ENCODE measurements at regions not wholly inside any gene's neighbourhood (a gene's known extent, or its start where the extent isn't known, plus 50 kb on each side); places are given as distances from the start of the nearest gene placed in this dataset.

DNA sequence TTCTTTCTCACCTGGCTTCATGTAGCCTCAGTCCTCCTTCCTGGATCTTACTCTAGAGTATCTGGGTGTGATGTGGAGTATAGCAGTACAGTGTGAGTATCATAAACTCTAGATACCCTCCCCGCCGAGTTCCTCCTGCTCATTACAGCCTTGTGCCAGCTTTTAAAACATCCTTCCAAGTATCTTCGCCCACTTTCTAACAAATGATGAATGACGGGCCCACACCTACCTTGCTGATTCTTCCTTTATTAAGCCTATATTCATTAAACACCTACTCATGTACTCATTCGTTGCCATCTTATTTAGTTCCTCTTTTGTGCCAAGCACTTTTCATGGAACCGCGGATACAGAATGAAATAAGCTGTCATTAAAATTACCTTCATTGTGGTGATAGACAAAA lies 1585.3 kb upstream of the TENM3 start:
- H3K27ac ChIP-seq (ENCODE audit: low read depth in 1 of 2, low read length in 1 of 2) = no peak overlapping the region
- ATAC-seq (ENCODE audit: insufficient read depth, low FRiP score) (no peak), DNase-seq (no peak)
- peaks cover 0 to 2% (median 0%) of the 10 kb centered on the region in 5 donors for H3K4me1 ChIP-seq (ENCODE audit: control insufficient read depth in 5 of 5, insufficient read depth in 5 of 5, low read length in 5 of 5)
- WGBS, 2 donors = 91 to 92% methylated on average over 7 of the region's 7 CpGs
- no peaks in the 10 kb centered on the region for H3K27me3 ChIP-seq (ENCODE audit: control insufficient read depth in 3 of 3, insufficient read depth in 3 of 3, low read length in 2 of 3)
- no peaks in the 10 kb centered on the region for H3K9me3 ChIP-seq (ENCODE audit: control insufficient read depth in 4 of 4, insufficient read depth in 3 of 4, low read length in 3 of 4)
- H3K9ac ChIP-seq (ENCODE audit: insufficient read depth in 1 of 2, low read length in 2 of 2) = no peak overlapping the region
- TF ChIP-seq, protein P1, sequence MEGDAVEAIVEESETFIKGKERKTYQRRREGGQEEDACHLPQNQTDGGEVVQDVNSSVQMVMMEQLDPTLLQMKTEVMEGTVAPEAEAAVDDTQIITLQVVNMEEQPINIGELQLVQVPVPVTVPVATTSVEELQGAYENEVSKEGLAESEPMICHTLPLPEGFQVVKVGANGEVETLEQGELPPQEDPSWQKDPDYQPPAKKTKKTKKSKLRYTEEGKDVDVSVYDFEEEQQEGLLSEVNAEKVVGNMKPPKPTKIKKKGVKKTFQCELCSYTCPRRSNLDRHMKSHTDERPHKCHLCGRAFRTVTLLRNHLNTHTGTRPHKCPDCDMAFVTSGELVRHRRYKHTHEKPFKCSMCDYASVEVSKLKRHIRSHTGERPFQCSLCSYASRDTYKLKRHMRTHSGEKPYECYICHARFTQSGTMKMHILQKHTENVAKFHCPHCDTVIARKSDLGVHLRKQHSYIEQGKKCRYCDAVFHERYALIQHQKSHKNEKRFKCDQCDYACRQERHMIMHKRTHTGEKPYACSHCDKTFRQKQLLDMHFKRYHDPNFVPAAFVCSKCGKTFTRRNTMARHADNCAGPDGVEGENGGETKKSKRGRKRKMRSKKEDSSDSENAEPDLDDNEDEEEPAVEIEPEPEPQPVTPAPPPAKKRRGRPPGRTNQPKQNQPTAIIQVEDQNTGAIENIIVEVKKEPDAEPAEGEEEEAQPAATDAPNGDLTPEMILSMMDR (IDR thresholded peaks at IDR 0.05; ENCODE audit: control extremely low read depth, extremely low read depth) = no peak
- no peak overlapping the region for H3K4me3 ChIP-seq
- H3K36me3 ChIP-seq (ENCODE audit: control insufficient read depth in 4 of 4, insufficient read depth in 4 of 4, low read length in 4 of 4) = no peaks in the 10 kb centered on the region

DNA sequence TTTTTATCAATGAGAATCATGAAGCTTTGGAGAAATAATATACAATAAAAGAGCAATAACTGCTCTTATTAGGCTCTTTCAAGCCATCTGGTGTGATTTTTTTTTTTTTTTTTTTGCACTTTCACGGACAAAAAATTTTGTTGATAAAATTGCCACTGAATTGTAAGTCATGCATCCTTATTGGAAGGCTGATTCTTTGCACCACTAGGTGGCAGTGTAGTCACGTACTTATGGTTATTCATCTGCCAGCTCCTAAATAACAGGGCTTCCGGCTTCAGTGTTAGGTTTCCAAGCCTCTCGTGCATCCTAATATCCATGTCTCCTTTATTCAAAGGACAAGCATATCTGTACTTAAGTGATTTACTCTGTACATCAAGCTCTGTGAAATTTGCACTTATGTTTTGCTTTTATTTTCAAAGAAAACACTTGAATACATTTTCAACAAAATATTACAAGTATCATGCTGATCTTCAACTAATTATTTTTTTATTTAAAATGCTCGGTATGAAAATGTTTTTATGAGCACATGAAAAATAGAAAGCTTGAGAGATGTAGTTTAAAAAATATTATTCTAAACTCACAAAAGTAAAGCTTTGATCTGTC lies 1578.3 kb upstream of the TENM3 start:
- DNase-seq = peak; percentile 78 to 95 (median 88)
- Histone ChIP-seq H3K27ac (ENCODE audit: low read depth in 1 of 2, low read length in 1 of 2) (no peak overlapping the region), H3K36me3 (ENCODE audit: control insufficient read depth in 4 of 4, insufficient read depth in 4 of 4, low read length in 4 of 4) (no peaks in the 10 kb centered on the region), H3K27me3 (ENCODE audit: control insufficient read depth in 3 of 3, insufficient read depth in 3 of 3, low read length in 2 of 3) (no peaks in the 10 kb centered on the region), H3K4me3 (no peak overlapping the region), H3K4me1 (ENCODE audit: control insufficient read depth in 5 of 5, insufficient read depth in 5 of 5, low read length in 5 of 5) (no peaks in the 10 kb centered on the region), H3K9ac (ENCODE audit: insufficient read depth in 1 of 2, low read length in 2 of 2) (no peak overlapping the region), H3K9me3 (ENCODE audit: control insufficient read depth in 4 of 4, insufficient read depth in 3 of 4, low read length in 3 of 4) (no peaks in the 10 kb centered on the region)
- 12 to 16% methylated on average over 5 of the region's 5 CpGs for WGBS, 2 donors
- TF ChIP-seq, protein P1 (IDR thresholded peaks at IDR 0.05; ENCODE audit: control extremely low read depth, extremely low read depth) = peak; percentile 22
- peak; percentile 49 for ATAC-seq (ENCODE audit: insufficient read depth, low FRiP score)

DNA sequence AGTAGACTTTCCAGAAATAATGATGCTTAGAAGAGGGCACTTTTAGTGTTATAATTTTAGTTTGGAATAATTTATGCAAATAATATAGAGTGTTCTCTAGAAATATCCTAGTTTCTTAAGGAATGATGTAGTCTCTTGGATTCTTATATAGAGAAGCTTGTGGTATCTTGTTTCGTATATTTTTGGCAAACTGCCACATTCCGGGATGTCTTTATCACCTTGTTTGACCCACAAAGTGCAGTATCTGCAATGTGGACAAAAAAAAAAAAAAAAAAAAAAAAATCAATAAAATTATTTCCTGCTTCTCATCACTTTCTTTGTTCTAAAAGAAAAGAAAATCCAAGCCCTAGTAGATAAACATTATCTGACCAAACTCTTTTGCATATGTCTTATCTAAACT lies 1577.7 kb upstream of the TENM3 start:
- Histone ChIP-seq H3K9me3 (ENCODE audit: control insufficient read depth in 4 of 4, insufficient read depth in 3 of 4, low read length in 3 of 4) (no peaks in the 10 kb centered on the region), H3K4me3 (no peak overlapping the region), H3K4me1 (ENCODE audit: control insufficient read depth in 5 of 5, insufficient read depth in 5 of 5, low read length in 5 of 5) (no peaks in the 10 kb centered on the region), H3K36me3 (ENCODE audit: control insufficient read depth in 4 of 4, insufficient read depth in 4 of 4, low read length in 4 of 4) (no peaks in the 10 kb centered on the region), H3K27me3 (ENCODE audit: control insufficient read depth in 3 of 3, insufficient read depth in 3 of 3, low read length in 2 of 3) (no peaks in the 10 kb centered on the region), H3K27ac (ENCODE audit: low read depth in 1 of 2, low read length in 1 of 2) (no peak overlapping the region), H3K9ac (ENCODE audit: insufficient read depth in 1 of 2, low read length in 2 of 2) (no peak overlapping the region)
- DNase-seq (no peak), ATAC-seq (ENCODE audit: insufficient read depth, low FRiP score) (no peak)
- TF ChIP-seq, protein P1 (IDR thresholded peaks at IDR 0.05; ENCODE audit: control extremely low read depth, extremely low read depth) = no peak
- WGBS, 2 donors = 23 to 55% methylated on average over 2 of the region's 2 CpGs
